ENCODE measurements at regions not wholly inside any gene's neighbourhood (a gene's known extent, or its start where the extent isn't known, plus 50 kb on each side); places are given as distances from the start of the nearest gene placed in this dataset.

GRCh38 chr2:186263673-186264250, 222.3 kb upstream of the ZC3H15 start:
- TF ChIP-seq CTCF (IDR thresholded peaks at IDR 0.05), result no peak
- no peak for TF ChIP-seq POLR2A (IDR thresholded peaks at IDR 0.05)
- Histone ChIP-seq H3K27me3 (no peaks in the 10 kb centered on the region), H3K4me3 (no peak overlapping the region), H3K4me1 (no peaks in the 10 kb centered on the region), H3K36me3 (replicated peaks in 1 of 2; ENCODE audit: insufficient read depth in 1 of 2, low read depth in 2 of 2) (no peaks in the 10 kb centered on the region), H3K9me3 (no peaks in the 10 kb centered on the region), H3K27ac (no peak overlapping the region)
- DNase-seq, result no peak
- intact Hi-C loops (cut with DNase I), result no loop called here
- WGBS, 2 donors, result 93% methylated on average over 3 of the region's 3 CpGs
- ATAC-seq, result no peak

- 95 to 97% methylated on average over 2 of the region's 2 CpGs for WGBS, 2 donors
- intact Hi-C loops (cut with DNase I), result no loop called here
- TF ChIP-seq CTCF (IDR thresholded peaks at IDR 0.05) (no peak), POLR2A (IDR thresholded peaks at IDR 0.05) (no peak)
- no peaks in the 10 kb centered on the region for H3K4me1 ChIP-seq
- H3K9me3 ChIP-seq, result no peaks in the 10 kb centered on the region
- ATAC-seq (no peak), DNase-seq (no peak)
- no peak overlapping the region for H3K4me3 ChIP-seq
- H3K36me3 ChIP-seq (replicated peaks in 1 of 2; ENCODE audit: insufficient read depth in 1 of 2, low read depth in 2 of 2), result no peaks in the 10 kb centered on the region
- no peak overlapping the region for H3K27ac ChIP-seq
- no peaks in the 10 kb centered on the region for H3K27me3 ChIP-seq
These were observed 216.5 kb upstream of the ZC3H15 start for GRCh38 chr2:186269536-186269935.

- no peaks in the 10 kb centered on the region for H3K9me3 ChIP-seq
- H3K4me1 ChIP-seq, result no peaks in the 10 kb centered on the region
- no peak overlapping the region for H3K27ac ChIP-seq
- no peak overlapping the region for H3K4me3 ChIP-seq
- no peaks in the 10 kb centered on the region for H3K27me3 ChIP-seq
- TF ChIP-seq CTCF (IDR thresholded peaks at IDR 0.05) (no peak), POLR2A (IDR thresholded peaks at IDR 0.05) (no peak)
- DNase-seq, result no peak
- intact Hi-C loops (cut with DNase I), result no loop called here
- ATAC-seq, result no peak
- no peaks in the 10 kb centered on the region for H3K36me3 ChIP-seq (replicated peaks in 1 of 2; ENCODE audit: insufficient read depth in 1 of 2, low read depth in 2 of 2)
These were observed 212.1 kb upstream of the ZC3H15 start for GRCh38 chr2:186273953-186274352.

- 73 to 78% methylated on average over 6 of the region's 6 CpGs for WGBS, 2 donors
- no peak overlapping the region for H3K27ac ChIP-seq
- H3K4me1 ChIP-seq, result no peaks in the 10 kb centered on the region
- no peak for ATAC-seq
- H3K36me3 ChIP-seq (replicated peaks in 1 of 2; ENCODE audit: insufficient read depth in 1 of 2, low read depth in 2 of 2), result no peaks in the 10 kb centered on the region
- TF ChIP-seq POLR2A (IDR thresholded peaks at IDR 0.05) (no peak), CTCF (IDR thresholded peaks at IDR 0.05) (no peak)
- intact Hi-C loops (cut with DNase I), result no loop called here
- H3K9me3 ChIP-seq, result no peaks in the 10 kb centered on the region
- no peak for DNase-seq
- no peak overlapping the region for H3K4me3 ChIP-seq
- H3K27me3 ChIP-seq, result no peaks in the 10 kb centered on the region
These were observed 211.0 kb upstream of the ZC3H15 start for GRCh38 chr2:186274936-186275575.

GRCh38 chr2:186276909-186277308, 209.2 kb upstream of the ZC3H15 start:
- Histone ChIP-seq H3K4me3 (no peak overlapping the region), H3K4me1 (no peaks in the 10 kb centered on the region), H3K9me3 (no peaks in the 10 kb centered on the region), H3K27me3 (no peaks in the 10 kb centered on the region), H3K36me3 (replicated peaks in 1 of 2; ENCODE audit: insufficient read depth in 1 of 2, low read depth in 2 of 2) (no peaks in the 10 kb centered on the region), H3K27ac (no peak overlapping the region)
- TF ChIP-seq POLR2A (IDR thresholded peaks at IDR 0.05), result no peak
- ATAC-seq, result no peak
- WGBS, 2 donors, result 87 to 88% methylated on average over 2 of the region's 2 CpGs
- DNase-seq, result no peak
- intact Hi-C loops (cut with DNase I), result no loop called here

All from body of pancreas (tissue), 4 donors.